Stomach (tissue), 4 donors: ENCODE measurements at regions not wholly inside any gene's neighbourhood (a gene's known extent, or its start where the extent isn't known, plus 50 kb on each side); places are given as distances from the start of the nearest gene placed in this dataset.

Experiments
- EP300 ChIP-seq: sonication (generic); formaldehyde crosslinking; IDR thresholded peaks from one replicate; pipeline ENCODE4 v1.6.1; 2017; ENCODE audit warnings: antibody characterized with exemption
- POLR2A ChIP-seq, 4 donors: fragments of 450-650 bp; IDR thresholded peaks; one replicate each; pipeline ENCODE4 v1.6.1; 2016; ENCODE audit warnings: antibody characterized with exemption in 4 of 4, control low read depth in 2 of 4, mild to moderate bottlenecking in 1 of 4, moderate library complexity in 1 of 4
- POLR2AphosphoS5 ChIP-seq, 3 donors: sonication (generic); formaldehyde crosslinking; IDR thresholded peaks; one replicate each; pipeline ENCODE4 v1.6.1; 2016; ENCODE audit warnings: antibody characterized with exemption in 3 of 3
- TF ChIP-seq, protein P1 (sequence below), 7 experiments: fragments of 450-650 bp in 4 of 7; fragments of 200-600 bp in 3 of 7; sonication (generic) in 3 of 7; IDR thresholded peaks; one replicate each; pipeline ENCODE4 v1.5.1; 2016 to 2019; ENCODE audit warnings: antibody characterized with exemption in 7 of 7, control low read depth in 2 of 7, mild to moderate bottlenecking in 1 of 7

- TF ChIP-seq, protein P1, sequence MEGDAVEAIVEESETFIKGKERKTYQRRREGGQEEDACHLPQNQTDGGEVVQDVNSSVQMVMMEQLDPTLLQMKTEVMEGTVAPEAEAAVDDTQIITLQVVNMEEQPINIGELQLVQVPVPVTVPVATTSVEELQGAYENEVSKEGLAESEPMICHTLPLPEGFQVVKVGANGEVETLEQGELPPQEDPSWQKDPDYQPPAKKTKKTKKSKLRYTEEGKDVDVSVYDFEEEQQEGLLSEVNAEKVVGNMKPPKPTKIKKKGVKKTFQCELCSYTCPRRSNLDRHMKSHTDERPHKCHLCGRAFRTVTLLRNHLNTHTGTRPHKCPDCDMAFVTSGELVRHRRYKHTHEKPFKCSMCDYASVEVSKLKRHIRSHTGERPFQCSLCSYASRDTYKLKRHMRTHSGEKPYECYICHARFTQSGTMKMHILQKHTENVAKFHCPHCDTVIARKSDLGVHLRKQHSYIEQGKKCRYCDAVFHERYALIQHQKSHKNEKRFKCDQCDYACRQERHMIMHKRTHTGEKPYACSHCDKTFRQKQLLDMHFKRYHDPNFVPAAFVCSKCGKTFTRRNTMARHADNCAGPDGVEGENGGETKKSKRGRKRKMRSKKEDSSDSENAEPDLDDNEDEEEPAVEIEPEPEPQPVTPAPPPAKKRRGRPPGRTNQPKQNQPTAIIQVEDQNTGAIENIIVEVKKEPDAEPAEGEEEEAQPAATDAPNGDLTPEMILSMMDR (IDR thresholded peaks at IDR 0.05), result no peak
- TF ChIP-seq POLR2AphosphoS5 (IDR thresholded peaks at IDR 0.05) (no peak), POLR2A (IDR thresholded peaks at IDR 0.05) (no peak), EP300 (no peak)
These were observed 251.7 kb upstream of the TBL1XR1 start for GRCh38 chr3:177448987-177449359.
